Tibial artery (tissue), 4 donors: ENCODE measurements at regions not wholly inside any gene's neighbourhood (a gene's known extent, or its start where the extent isn't known, plus 50 kb on each side); places are given as distances from the start of the nearest gene placed in this dataset.

Source experiments
- DNase-seq, 2 donors: peaks; one replicate each; pipeline ENCODE4 v3.0.0-alpha.2; 2019
- H3K27ac ChIP-seq, 2 donors: fragments of 200-600 bp; sonication (generic) in 1 of 2; 1 replicate in 1 of 2; 2 replicates in 1 of 2; pipeline ENCODE4 v1.5.1; 2018 to 2019; ENCODE audit warnings: mild to moderate bottlenecking in 1 of 2
- H3K27me3 ChIP-seq, 2 donors: fragments of 200-600 bp; sonication (generic) in 1 of 2; one replicate each; pipeline versions ENCODE4 v1.5.1 to v1.6.0; 2016 to 2019
- H3K36me3 ChIP-seq, 3 donors: fragments of 200-600 bp; sonication (generic) in 2 of 3; one replicate each; pipeline ENCODE4 v1.5.1; 2016 to 2019; ENCODE audit warnings: mild to moderate bottlenecking in 2 of 3
- H3K4me1 ChIP-seq, 4 donors: fragments of 200-600 bp; sonication (generic) in 2 of 4; 1 replicate in 3 of 4; 2 replicates in 1 of 4; pipeline ENCODE4 v1.5.1; 2016 to 2019
- H3K4me3 ChIP-seq, 2 donors: fragments of 200-600 bp; sonication (generic) in 1 of 2; 1 replicate in 1 of 2; 2 replicates in 1 of 2; pipeline ENCODE4 v1.5.1; 2018 to 2019; ENCODE audit warnings: mild to moderate bottlenecking in 2 of 2
- H3K9me3 ChIP-seq, 3 donors: fragments of 200-600 bp; sonication (generic) in 1 of 3; one replicate each; pipeline ENCODE4 v1.5.1; 2016 to 2019
- intact Hi-C: fragments of 100-400 bp; cut with DNase I; formaldehyde crosslinking; loops from one replicate; pipeline ENCODE4 v1.15.0; 2023; ENCODE audit warnings: low total_unique reads
- TF ChIP-seq, protein P1 (sequence below), 2 experiments: fragments of 200-600 bp in 1 of 2; fragments of 450-650 bp in 1 of 2; IDR thresholded peaks; one replicate each; pipeline ENCODE4 v1.5.1; 2017 to 2019; ENCODE audit warnings: antibody characterized with exemption in 2 of 2, mild to moderate bottlenecking in 1 of 2, moderate library complexity in 1 of 2

DNA sequence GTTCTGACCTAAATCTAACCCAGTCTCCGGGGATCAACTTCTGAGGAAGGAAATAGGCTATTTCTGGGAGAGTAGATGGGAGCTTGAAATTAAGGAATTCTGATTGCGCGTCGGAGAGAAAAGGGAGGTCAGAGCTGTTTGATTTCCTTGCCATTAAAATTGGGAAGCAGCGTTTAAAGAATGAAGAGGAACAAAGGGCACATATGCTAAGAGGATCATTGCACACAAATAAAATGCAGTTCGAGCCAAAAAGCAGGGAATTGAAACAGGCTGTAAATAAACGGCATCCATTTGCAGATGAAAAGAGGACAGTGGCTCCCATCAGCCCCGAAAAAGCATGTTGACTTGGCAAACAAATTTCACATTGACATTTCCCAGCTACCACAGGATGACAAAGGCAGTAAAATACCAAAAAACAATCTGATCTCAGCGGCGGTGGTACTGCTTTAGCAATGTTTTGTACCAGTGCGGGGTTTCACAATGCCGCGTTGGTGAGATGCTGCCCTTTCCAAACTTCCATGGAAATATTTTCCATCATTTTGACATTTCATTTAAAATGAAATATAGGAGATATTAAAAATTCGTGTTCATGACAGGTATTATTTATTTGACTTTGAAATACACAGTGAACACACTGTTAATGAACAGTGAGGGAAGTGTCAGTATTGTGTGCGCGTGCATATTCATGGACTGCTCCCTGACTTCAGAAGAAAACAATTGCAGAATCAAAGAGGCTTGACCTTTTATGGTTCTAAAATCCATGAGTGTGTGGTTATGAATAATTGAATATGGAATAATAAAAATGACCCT, 108.8 kb downstream of the SQOR start:
- Histone ChIP-seq H3K27me3 (peaks cover 0 to 7% of the 10 kb centered on the region in 2 donors), H3K4me3 (no peak overlapping the region), H3K4me1 (no peaks in the 10 kb centered on the region), H3K36me3 (no peaks in the 10 kb centered on the region), H3K9me3 (no peaks in the 10 kb centered on the region), H3K27ac (no peak overlapping the region)
- intact Hi-C loops = no loop called here
- DNase-seq = no peak
- TF ChIP-seq, protein P1, sequence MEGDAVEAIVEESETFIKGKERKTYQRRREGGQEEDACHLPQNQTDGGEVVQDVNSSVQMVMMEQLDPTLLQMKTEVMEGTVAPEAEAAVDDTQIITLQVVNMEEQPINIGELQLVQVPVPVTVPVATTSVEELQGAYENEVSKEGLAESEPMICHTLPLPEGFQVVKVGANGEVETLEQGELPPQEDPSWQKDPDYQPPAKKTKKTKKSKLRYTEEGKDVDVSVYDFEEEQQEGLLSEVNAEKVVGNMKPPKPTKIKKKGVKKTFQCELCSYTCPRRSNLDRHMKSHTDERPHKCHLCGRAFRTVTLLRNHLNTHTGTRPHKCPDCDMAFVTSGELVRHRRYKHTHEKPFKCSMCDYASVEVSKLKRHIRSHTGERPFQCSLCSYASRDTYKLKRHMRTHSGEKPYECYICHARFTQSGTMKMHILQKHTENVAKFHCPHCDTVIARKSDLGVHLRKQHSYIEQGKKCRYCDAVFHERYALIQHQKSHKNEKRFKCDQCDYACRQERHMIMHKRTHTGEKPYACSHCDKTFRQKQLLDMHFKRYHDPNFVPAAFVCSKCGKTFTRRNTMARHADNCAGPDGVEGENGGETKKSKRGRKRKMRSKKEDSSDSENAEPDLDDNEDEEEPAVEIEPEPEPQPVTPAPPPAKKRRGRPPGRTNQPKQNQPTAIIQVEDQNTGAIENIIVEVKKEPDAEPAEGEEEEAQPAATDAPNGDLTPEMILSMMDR (IDR thresholded peaks at IDR 0.05) = no peak

DNA sequence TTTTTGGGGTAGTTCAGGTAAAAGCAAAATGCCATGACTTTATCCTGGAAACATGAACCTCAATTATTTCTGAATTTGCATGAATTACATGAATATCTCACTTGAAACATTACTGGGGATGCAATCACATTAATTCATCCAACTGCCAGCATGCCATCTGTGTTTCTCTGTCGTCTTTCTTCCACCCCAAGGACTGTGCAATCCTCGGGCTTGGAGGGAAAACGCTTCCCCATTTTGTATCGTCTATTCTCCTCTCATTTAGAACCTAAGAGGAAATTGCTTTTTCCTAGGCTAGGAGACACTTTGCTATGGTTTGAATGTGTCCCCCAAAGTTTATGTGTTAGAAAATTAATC, 109.4 kb downstream of the SQOR start:
- H3K4me3 ChIP-seq = no peak overlapping the region
- peaks cover 0 to 7% of the 10 kb centered on the region in 2 donors for H3K27me3 ChIP-seq
- DNase-seq = no peak
- TF ChIP-seq, protein P1 (IDR thresholded peaks at IDR 0.05) = no peak
- no peak overlapping the region for H3K27ac ChIP-seq
- H3K9me3 ChIP-seq = no peaks in the 10 kb centered on the region
- H3K36me3 ChIP-seq = no peaks in the 10 kb centered on the region
- no peaks in the 10 kb centered on the region for H3K4me1 ChIP-seq
- intact Hi-C loops = no loop called here

DNA sequence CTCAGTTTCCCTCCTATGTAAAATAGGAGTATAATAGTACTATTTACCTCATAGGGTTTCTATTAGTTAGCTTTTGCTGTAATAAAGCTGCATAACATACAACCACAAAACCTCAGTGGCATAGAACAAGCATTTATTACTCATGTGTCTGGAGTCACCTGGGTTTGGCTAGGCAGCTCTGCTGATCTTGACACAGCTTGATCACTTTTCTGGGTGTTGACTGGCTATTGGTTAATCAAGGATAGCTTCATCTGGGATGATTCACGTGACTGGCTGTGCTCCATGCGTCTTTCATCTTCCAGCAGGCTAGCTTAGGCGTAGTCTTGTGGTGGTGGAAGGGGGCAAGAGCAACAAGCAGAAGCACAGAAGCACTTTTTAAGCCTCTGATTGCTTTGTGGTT, 112.6 kb downstream of the SQOR start:
- Histone ChIP-seq H3K36me3 (no peaks in the 10 kb centered on the region), H3K4me1 (no peaks in the 10 kb centered on the region), H3K9me3 (no peaks in the 10 kb centered on the region), H3K27ac (no peak overlapping the region), H3K27me3 (peaks cover 0 to 11% of the 10 kb centered on the region in 2 donors), H3K4me3 (no peak overlapping the region)
- TF ChIP-seq, protein P1 (IDR thresholded peaks at IDR 0.05) = no peak
- intact Hi-C loops = no loop called here
- no peak for DNase-seq

GRCh38 chr15:45751629-45752028, 116.8 kb downstream of the SQOR start:
- DNase-seq = no peak
- no peaks in the 10 kb centered on the region for H3K4me1 ChIP-seq
- no peak overlapping the region for H3K4me3 ChIP-seq
- TF ChIP-seq, protein P1 (IDR thresholded peaks at IDR 0.05) = no peak
- no peaks in the 10 kb centered on the region for H3K9me3 ChIP-seq
- H3K27ac ChIP-seq = no peak overlapping the region
- intact Hi-C loops = no loop called here
- H3K27me3 ChIP-seq = peaks cover 0 to 4% of the 10 kb centered on the region in 2 donors
- H3K36me3 ChIP-seq = no peaks in the 10 kb centered on the region

DNA sequence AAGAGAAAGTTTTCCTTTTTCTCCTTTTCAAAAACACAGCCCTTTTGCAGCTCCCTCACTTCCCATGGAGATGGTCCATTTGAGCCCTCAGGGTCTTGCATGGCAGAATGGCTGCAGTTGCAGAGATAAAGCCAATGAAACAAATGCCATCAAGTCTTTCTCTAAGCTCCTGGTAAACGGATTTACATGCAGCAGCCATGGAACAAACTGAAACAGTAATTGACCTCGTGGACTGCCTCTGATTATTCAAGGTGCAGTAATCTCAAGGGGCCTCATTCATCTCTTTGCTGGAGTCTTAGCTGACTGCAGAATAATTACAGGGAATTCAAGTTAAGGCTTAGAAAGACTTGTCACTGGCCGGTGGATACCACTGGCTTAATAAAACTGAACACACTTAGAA, 125.1 kb downstream of the SQOR start:
- Histone ChIP-seq H3K36me3 (no peaks in the 10 kb centered on the region), H3K27ac (no peak overlapping the region), H3K4me3 (no peak overlapping the region), H3K4me1 (no peaks in the 10 kb centered on the region), H3K9me3 (no peaks in the 10 kb centered on the region), H3K27me3 (no peaks in the 10 kb centered on the region)
- DNase-seq = no peak
- intact Hi-C loops = no loop called here
- TF ChIP-seq, protein P1 (IDR thresholded peaks at IDR 0.05) = no peak
